ENCODE measurements at regions not wholly inside any gene's neighbourhood (a gene's known extent, or its start where the extent isn't known, plus 50 kb on each side); places are given as distances from the start of the nearest gene placed in this dataset.

DNA sequence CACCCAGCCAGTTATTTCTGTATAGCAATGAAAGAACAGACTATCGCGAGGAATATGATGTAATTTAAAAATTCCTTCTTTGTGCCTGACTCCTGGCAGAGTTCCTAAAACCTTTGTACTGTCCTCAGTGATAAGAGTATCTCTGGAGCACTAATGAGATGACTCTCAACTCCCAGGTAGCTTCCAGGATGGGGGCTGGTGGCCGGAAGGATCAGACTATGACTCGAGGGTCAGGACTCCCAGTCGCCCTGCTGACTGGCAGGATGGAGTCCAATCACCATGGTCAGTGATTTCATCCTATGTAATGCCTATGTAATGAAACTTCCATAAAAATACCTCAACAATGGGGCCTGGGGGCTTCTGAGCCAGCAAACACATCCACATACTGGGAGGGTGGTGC, 135.1 kb downstream of the SHANK2 start:
- no peaks in the 10 kb centered on the region for H3K36me3 ChIP-seq (ENCODE audit: control insufficient read depth, low read length)
- H3K27ac ChIP-seq (ENCODE audit: low read depth, low read length): no peak overlapping the region
- H4K20me1 ChIP-seq (ENCODE audit: control insufficient read depth, insufficient read depth, low read depth, low read length): no peaks in the 10 kb centered on the region
- no peaks in the 10 kb centered on the region for H3F3A ChIP-seq (ENCODE audit: control insufficient read depth, insufficient read depth)
- H3K4me2 ChIP-seq (ENCODE audit: low read length): no peak overlapping the region
- H3K4me1 ChIP-seq (ENCODE audit: control insufficient read depth, low read length): no peaks in the 10 kb centered on the region
- H3K79me2 ChIP-seq (ENCODE audit: control insufficient read depth, low read length): no peaks in the 10 kb centered on the region
- H3K9me3 ChIP-seq (ENCODE audit: control insufficient read depth, insufficient read depth, low read length): no peaks in the 10 kb centered on the region
- H3K9me2 ChIP-seq (replicated peaks; ENCODE audit: control insufficient read depth, low read length): no peaks in the 10 kb centered on the region
- H3K27me3 ChIP-seq (ENCODE audit: control insufficient read depth, low read length): peaks cover 2% of the 10 kb centered on the region; the same call in 1 of the 2 replicates
- TF ChIP-seq, protein P1, sequence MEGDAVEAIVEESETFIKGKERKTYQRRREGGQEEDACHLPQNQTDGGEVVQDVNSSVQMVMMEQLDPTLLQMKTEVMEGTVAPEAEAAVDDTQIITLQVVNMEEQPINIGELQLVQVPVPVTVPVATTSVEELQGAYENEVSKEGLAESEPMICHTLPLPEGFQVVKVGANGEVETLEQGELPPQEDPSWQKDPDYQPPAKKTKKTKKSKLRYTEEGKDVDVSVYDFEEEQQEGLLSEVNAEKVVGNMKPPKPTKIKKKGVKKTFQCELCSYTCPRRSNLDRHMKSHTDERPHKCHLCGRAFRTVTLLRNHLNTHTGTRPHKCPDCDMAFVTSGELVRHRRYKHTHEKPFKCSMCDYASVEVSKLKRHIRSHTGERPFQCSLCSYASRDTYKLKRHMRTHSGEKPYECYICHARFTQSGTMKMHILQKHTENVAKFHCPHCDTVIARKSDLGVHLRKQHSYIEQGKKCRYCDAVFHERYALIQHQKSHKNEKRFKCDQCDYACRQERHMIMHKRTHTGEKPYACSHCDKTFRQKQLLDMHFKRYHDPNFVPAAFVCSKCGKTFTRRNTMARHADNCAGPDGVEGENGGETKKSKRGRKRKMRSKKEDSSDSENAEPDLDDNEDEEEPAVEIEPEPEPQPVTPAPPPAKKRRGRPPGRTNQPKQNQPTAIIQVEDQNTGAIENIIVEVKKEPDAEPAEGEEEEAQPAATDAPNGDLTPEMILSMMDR (IDR thresholded peaks at IDR 0.05; ENCODE audit: low read depth, low read length, poor library complexity, severe bottlenecking): no peak
- TF ChIP-seq EZH2phosphoT487 (IDR thresholded peaks at IDR 0.05; ENCODE audit: borderline replicate concordance, low read length): no peak
- H3K4me3 ChIP-seq (ENCODE audit: low read length): no peak overlapping the region

DNA sequence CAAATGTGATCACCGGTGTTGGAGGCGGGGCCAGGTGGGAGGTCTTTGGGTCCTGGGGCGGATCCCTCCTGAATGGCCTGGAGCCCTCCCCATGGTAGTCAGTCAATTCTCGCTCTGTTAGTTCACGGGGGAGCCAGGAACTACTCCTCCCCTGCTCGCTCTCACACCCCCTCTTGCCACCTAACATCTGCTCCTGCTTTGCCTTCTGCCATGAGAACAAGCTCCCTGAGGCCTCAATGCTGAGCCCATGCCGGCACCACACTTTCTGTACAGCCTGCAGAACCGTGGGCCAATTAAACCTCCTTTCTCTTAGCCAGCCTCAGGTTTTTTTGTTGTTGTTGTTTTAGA, 135.7 kb downstream of the SHANK2 start:
- H3K36me3 ChIP-seq (ENCODE audit: control insufficient read depth, low read length): no peaks in the 10 kb centered on the region
- H3K27me3 ChIP-seq (ENCODE audit: control insufficient read depth, low read length): peaks cover 2% of the 10 kb centered on the region; the same call in 1 of the 2 replicates
- H3K79me2 ChIP-seq (ENCODE audit: control insufficient read depth, low read length): no peaks in the 10 kb centered on the region
- H3K27ac ChIP-seq (ENCODE audit: low read depth, low read length): no peak overlapping the region
- H3F3A ChIP-seq (ENCODE audit: control insufficient read depth, insufficient read depth): no peaks in the 10 kb centered on the region
- no peaks in the 10 kb centered on the region for H3K9me3 ChIP-seq (ENCODE audit: control insufficient read depth, insufficient read depth, low read length)
- no peak overlapping the region for H3K4me2 ChIP-seq (ENCODE audit: low read length)
- no peak for TF ChIP-seq EZH2phosphoT487 (IDR thresholded peaks at IDR 0.05; ENCODE audit: borderline replicate concordance, low read length)
- H3K9me2 ChIP-seq (replicated peaks; ENCODE audit: control insufficient read depth, low read length): no peaks in the 10 kb centered on the region
- H4K20me1 ChIP-seq (ENCODE audit: control insufficient read depth, insufficient read depth, low read depth, low read length): no peaks in the 10 kb centered on the region
- no peak overlapping the region for H3K4me3 ChIP-seq (ENCODE audit: low read length)
- H3K4me1 ChIP-seq (ENCODE audit: control insufficient read depth, low read length): no peaks in the 10 kb centered on the region

DNA sequence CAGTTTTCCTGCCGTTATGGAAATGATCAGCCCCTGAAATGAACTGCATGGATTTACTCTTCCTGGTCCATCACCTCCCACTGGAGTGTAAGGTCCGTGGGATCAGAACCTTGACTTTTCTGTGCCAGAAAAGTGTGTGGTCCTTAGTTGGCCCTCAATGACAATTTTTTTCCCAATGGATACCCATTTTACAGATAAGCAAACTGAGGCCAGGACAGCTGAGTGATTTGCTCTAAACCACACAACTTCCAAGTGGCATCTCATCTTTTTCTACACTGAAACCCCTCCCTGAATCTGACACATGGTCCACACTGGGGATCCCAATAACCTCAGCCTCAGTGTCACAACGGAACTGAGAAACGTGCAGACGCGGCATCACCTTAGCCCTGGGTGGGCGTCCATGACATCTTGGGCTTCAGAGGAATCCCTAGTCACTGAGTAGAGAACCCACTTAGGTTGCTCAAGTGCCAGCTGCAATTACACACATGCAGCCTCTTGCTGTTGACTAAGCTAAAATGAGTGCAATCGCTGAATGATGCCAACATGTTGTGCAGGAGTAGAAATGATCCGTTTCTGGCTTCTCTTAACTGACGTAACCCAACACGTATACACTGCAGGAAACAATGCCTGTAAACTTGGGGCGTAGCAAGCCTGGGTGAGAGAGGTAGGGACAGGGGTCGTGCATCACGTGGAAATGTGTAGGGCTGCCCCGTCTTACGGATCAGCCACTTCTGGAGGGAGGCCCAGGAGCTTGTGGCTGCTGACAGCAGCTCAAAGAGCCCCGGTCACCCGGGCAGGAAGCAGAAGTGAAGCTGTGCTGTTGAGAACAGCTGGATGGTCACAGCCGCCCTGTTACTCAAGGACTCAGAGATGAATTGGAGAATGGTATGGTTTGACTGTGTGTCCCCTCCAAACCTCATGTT, 136.3 kb downstream of the SHANK2 start:
- Histone ChIP-seq H3K36me3 (ENCODE audit: control insufficient read depth, low read length) (no peaks in the 10 kb centered on the region), H3F3A (ENCODE audit: control insufficient read depth, insufficient read depth) (no peaks in the 10 kb centered on the region), H3K9me3 (ENCODE audit: control insufficient read depth, insufficient read depth, low read length) (no peaks in the 10 kb centered on the region), H3K9me2 (replicated peaks; ENCODE audit: control insufficient read depth, low read length) (no peaks in the 10 kb centered on the region), H3K27me3 (ENCODE audit: control insufficient read depth, low read length) (peaks cover 2% of the 10 kb centered on the region; the same call in 1 of the 2 replicates), H3K27ac (ENCODE audit: low read depth, low read length) (no peak overlapping the region), H3K79me2 (ENCODE audit: control insufficient read depth, low read length) (no peaks in the 10 kb centered on the region), H3K4me1 (ENCODE audit: control insufficient read depth, low read length) (no peaks in the 10 kb centered on the region), H3K4me3 (ENCODE audit: low read length) (no peak overlapping the region), H4K20me1 (ENCODE audit: control insufficient read depth, insufficient read depth, low read depth, low read length) (no peaks in the 10 kb centered on the region), H3K4me2 (ENCODE audit: low read length) (no peak overlapping the region)
- TF ChIP-seq, protein P1 (IDR thresholded peaks at IDR 0.05; ENCODE audit: low read depth, low read length, poor library complexity, severe bottlenecking): no peak
- no peak for TF ChIP-seq EZH2phosphoT487 (IDR thresholded peaks at IDR 0.05; ENCODE audit: borderline replicate concordance, low read length)

Data from DOHH2 (cell line).